ENCODE measurements at regions not wholly inside any gene's neighbourhood (a gene's known extent, or its start where the extent isn't known, plus 50 kb on each side); places are given as distances from the start of the nearest gene placed in this dataset.

GRCh38 chr10:61189912-61190311 lies 245.9 kb upstream of the RHOBTB1 start:
- Histone ChIP-seq H3K9me3 (ENCODE audit: control insufficient read depth in 1 of 2, insufficient read depth in 1 of 2, low read length in 2 of 2) (peaks cover 0 to 7% of the 10 kb centered on the region in 2 experiments), H3K27me3 (ENCODE audit: control insufficient read depth in 1 of 2, insufficient read depth in 2 of 2, low read length in 2 of 2) (peaks cover 2 to 4% of the 10 kb centered on the region in 2 experiments), H3K4me1 (ENCODE audit: insufficient read depth, low read length) (no peaks in the 10 kb centered on the region), H3K4me3 (ENCODE audit: low read length) (no peak overlapping the region), H3K27ac (ENCODE audit: low read depth in 1 of 2, low read length in 2 of 2) (no peak overlapping the region), H3K36me3 (ENCODE audit: insufficient read depth, low read length) (no peaks in the 10 kb centered on the region)
- no peak for DNase-seq
- H3K27ac Mint-ChIP-seq: no peak overlapping the region
- H3K27me3 Mint-ChIP-seq: no peaks in the 10 kb centered on the region
- H3K36me3 Mint-ChIP-seq (ENCODE audit: low read depth): no peaks in the 10 kb centered on the region
- intact Hi-C loops (cut with DNase I, micrococcal nuclease): no loop called here
- no peak for ATAC-seq (ENCODE audit: poor library complexity)
- CTCF ChIA-PET: no interaction called here
- H3K9me3 Mint-ChIP-seq: no peaks in the 10 kb centered on the region
- H3K4me3 Mint-ChIP-seq: no peak overlapping the region
- POLR2A ChIA-PET: no interaction called here
- H3K4me1 Mint-ChIP-seq (ENCODE audit: low read depth): no peaks in the 10 kb centered on the region
- no peak for TF ChIP-seq CTCF (IDR thresholded peaks at IDR 0.05)

- intact Hi-C loops (cut with DNase I, micrococcal nuclease): no loop called here
- Mint-ChIP-seq H3K4me1 (ENCODE audit: low read depth) (no peaks in the 10 kb centered on the region), H3K9me3 (no peaks in the 10 kb centered on the region), H3K36me3 (ENCODE audit: low read depth) (no peaks in the 10 kb centered on the region), H3K4me3 (no peak overlapping the region), H3K27me3 (peaks cover under 1% of the 10 kb centered on the region), H3K27ac (no peak overlapping the region)
- no peak for TF ChIP-seq CTCF (IDR thresholded peaks at IDR 0.05)
- ATAC-seq (ENCODE audit: poor library complexity) (no peak), DNase-seq (no peak)
- ChIA-PET POLR2A (no interaction called here), CTCF (no interaction called here)
- Histone ChIP-seq H3K4me3 (ENCODE audit: low read length) (no peak overlapping the region), H3K36me3 (ENCODE audit: insufficient read depth, low read length) (no peaks in the 10 kb centered on the region), H3K27ac (ENCODE audit: low read depth in 1 of 2, low read length in 2 of 2) (no peak overlapping the region), H3K9me3 (ENCODE audit: control insufficient read depth in 1 of 2, insufficient read depth in 1 of 2, low read length in 2 of 2) (peaks cover 0 to 7% of the 10 kb centered on the region in 2 experiments), H3K4me1 (ENCODE audit: insufficient read depth, low read length) (no peaks in the 10 kb centered on the region), H3K27me3 (ENCODE audit: control insufficient read depth in 1 of 2, insufficient read depth in 2 of 2, low read length in 2 of 2) (peaks cover 2 to 4% of the 10 kb centered on the region in 2 experiments)
Observed at GRCh38 chr10:61188691-61189090, 244.7 kb upstream of the RHOBTB1 start.

GRCh38 chr10:61188101-61188500 lies 244.1 kb upstream of the RHOBTB1 start:
- intact Hi-C loops (cut with DNase I, micrococcal nuclease): no loop called here
- H3K27ac Mint-ChIP-seq: no peak overlapping the region
- H3K27ac ChIP-seq (ENCODE audit: low read depth in 1 of 2, low read length in 2 of 2): no peak overlapping the region
- ATAC-seq (ENCODE audit: poor library complexity) (no peak), DNase-seq (no peak)
- H3K9me3 Mint-ChIP-seq: no peaks in the 10 kb centered on the region
- H3K4me3 Mint-ChIP-seq: no peak overlapping the region
- no peaks in the 10 kb centered on the region for H3K4me1 ChIP-seq (ENCODE audit: insufficient read depth, low read length)
- no peak for TF ChIP-seq CTCF (IDR thresholded peaks at IDR 0.05)
- H3K27me3 ChIP-seq (ENCODE audit: control insufficient read depth in 1 of 2, insufficient read depth in 2 of 2, low read length in 2 of 2): peaks cover 2 to 4% of the 10 kb centered on the region in 2 experiments
- CTCF ChIA-PET: interaction anchor here (0.8 kb wide), 1 partner anchor 42 kb away, joined by 3 read pairs; no protein-coding TSS in a partner anchor
- peaks cover 3% of the 10 kb centered on the region for H3K27me3 Mint-ChIP-seq
- H3K4me1 Mint-ChIP-seq (ENCODE audit: low read depth): no peaks in the 10 kb centered on the region
- no peak overlapping the region for H3K4me3 ChIP-seq (ENCODE audit: low read length)
- POLR2A ChIA-PET: no interaction called here
- peaks cover 0 to 7% of the 10 kb centered on the region in 2 experiments for H3K9me3 ChIP-seq (ENCODE audit: control insufficient read depth in 1 of 2, insufficient read depth in 1 of 2, low read length in 2 of 2)
- H3K36me3 ChIP-seq (ENCODE audit: insufficient read depth, low read length): no peaks in the 10 kb centered on the region
- H3K36me3 Mint-ChIP-seq (ENCODE audit: low read depth): no peaks in the 10 kb centered on the region

Measured in CD4-positive, alpha-beta T cell (primary cell).